Stomach (tissue), 8 donors: ENCODE measurements at regions not wholly inside any gene's neighbourhood (a gene's known extent, or its start where the extent isn't known, plus 50 kb on each side); places are given as distances from the start of the nearest gene placed in this dataset.
"Not testable (repeated sequence)": the region's sequence is repeated elsewhere in the genome, so short reads cannot be mapped to it uniquely, and the experiment has no call there.

Experiments
- DNase-seq, 2 donors: peaks; one replicate each; pipeline versions ENCODE4 v3.0.0 to v3.0.0-alpha.2; 2013 to 2019
- H3K27ac ChIP-seq, 5 donors: fragments of 200-600 bp in 4 of 5; sonication (generic) in 4 of 5; one replicate each; pipeline ENCODE4 v1.5.1; 2013 to 2019; ENCODE audit warnings: mild to moderate bottlenecking in 1 of 5, moderate library complexity in 1 of 5
- H3K27me3 ChIP-seq, 3 donors: fragments of 200-600 bp; sonication (generic); one replicate each; pipeline ENCODE4 v1.5.1; 2017 to 2019; ENCODE audit warnings: mixed run types in 1 of 3
- H3K36me3 ChIP-seq, 4 donors: fragments of 200-600 bp; sonication (generic); 1 replicate in 3 of 4; 2 replicates in 1 of 4; pipeline ENCODE4 v1.5.1; 2016 to 2019
- H3K4me1 ChIP-seq, 4 donors: fragments of 200-600 bp; sonication (generic); one replicate each; pipeline ENCODE4 v1.5.1; 2016 to 2019
- H3K4me3 ChIP-seq, 4 donors: fragments of 200-600 bp; sonication (generic) in 3 of 4; one replicate each; pipeline ENCODE4 v1.5.1; 2016 to 2019; ENCODE audit warnings: mild to moderate bottlenecking in 1 of 4
- H3K9me3 ChIP-seq, 4 donors: fragments of 200-600 bp; sonication (generic); one replicate each; pipeline ENCODE4 v1.5.1; 2016 to 2019
- EP300 ChIP-seq: sonication (generic); formaldehyde crosslinking; IDR thresholded peaks from one replicate; pipeline ENCODE4 v1.6.1; 2017; ENCODE audit warnings: antibody characterized with exemption
- POLR2A ChIP-seq, 4 donors: fragments of 450-650 bp; IDR thresholded peaks; one replicate each; pipeline ENCODE4 v1.6.1; 2016; ENCODE audit warnings: antibody characterized with exemption in 4 of 4, control low read depth in 2 of 4, mild to moderate bottlenecking in 1 of 4, moderate library complexity in 1 of 4
- POLR2AphosphoS5 ChIP-seq, 3 donors: sonication (generic); formaldehyde crosslinking; IDR thresholded peaks; one replicate each; pipeline ENCODE4 v1.6.1; 2016; ENCODE audit warnings: antibody characterized with exemption in 3 of 3
- WGBS, 5 donors: extraction: QIAGEN DNeasy Blood & Tissue Kit in 3 of 5; methylation state at CpG; one replicate each; pipeline versions ENCODE4 v1.1.5 to v1.1.7; 2013 to 2018; 5-methylcytosine and 5-hydroxymethylcytosine counted together
- intact Hi-C: fragments of 100-400 bp; cut with DNase I; formaldehyde crosslinking; loops from one replicate; pipeline ENCODE4 v1.15.1; 2023; ENCODE audit warnings: low total_unique reads
- TF ChIP-seq, protein P1 (sequence below), 7 experiments: fragments of 450-650 bp in 4 of 7; fragments of 200-600 bp in 3 of 7; sonication (generic) in 3 of 7; IDR thresholded peaks; one replicate each; pipeline ENCODE4 v1.5.1; 2016 to 2019; ENCODE audit warnings: antibody characterized with exemption in 7 of 7, control low read depth in 2 of 7, mild to moderate bottlenecking in 1 of 7
- donor health status: healthy with polysubstance abuse.
- donor health status: Bipolar disorder and iron deficiency.
- donor health status: healthy.

GRCh38 chr7:157476654-157477549 lies 140.1 kb downstream of the DNAJB6 start:
- intact Hi-C loops = no loop called here
- Histone ChIP-seq H3K9me3 (peaks cover 0 to 25% (median 22%) of the 10 kb centered on the region in 4 donors), H3K27ac (no peak overlapping the region), H3K4me3 (no peak overlapping the region), H3K36me3 (no peaks in the 10 kb centered on the region), H3K27me3 (peaks cover 0 to 5% (median 0%) of the 10 kb centered on the region in 3 donors), H3K4me1 (no peaks in the 10 kb centered on the region)
- TF ChIP-seq, protein P1, sequence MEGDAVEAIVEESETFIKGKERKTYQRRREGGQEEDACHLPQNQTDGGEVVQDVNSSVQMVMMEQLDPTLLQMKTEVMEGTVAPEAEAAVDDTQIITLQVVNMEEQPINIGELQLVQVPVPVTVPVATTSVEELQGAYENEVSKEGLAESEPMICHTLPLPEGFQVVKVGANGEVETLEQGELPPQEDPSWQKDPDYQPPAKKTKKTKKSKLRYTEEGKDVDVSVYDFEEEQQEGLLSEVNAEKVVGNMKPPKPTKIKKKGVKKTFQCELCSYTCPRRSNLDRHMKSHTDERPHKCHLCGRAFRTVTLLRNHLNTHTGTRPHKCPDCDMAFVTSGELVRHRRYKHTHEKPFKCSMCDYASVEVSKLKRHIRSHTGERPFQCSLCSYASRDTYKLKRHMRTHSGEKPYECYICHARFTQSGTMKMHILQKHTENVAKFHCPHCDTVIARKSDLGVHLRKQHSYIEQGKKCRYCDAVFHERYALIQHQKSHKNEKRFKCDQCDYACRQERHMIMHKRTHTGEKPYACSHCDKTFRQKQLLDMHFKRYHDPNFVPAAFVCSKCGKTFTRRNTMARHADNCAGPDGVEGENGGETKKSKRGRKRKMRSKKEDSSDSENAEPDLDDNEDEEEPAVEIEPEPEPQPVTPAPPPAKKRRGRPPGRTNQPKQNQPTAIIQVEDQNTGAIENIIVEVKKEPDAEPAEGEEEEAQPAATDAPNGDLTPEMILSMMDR (IDR thresholded peaks at IDR 0.05) = no peak
- TF ChIP-seq POLR2AphosphoS5 (IDR thresholded peaks at IDR 0.05) = no peak
- no peak for TF ChIP-seq POLR2A (IDR thresholded peaks at IDR 0.05)
- no peak for TF ChIP-seq EP300
- 75 to 83% (median 80%) methylated on average over 15 to 17 of the region's 17 CpGs for WGBS, 5 donors
- DNase-seq = no peak

DNA sequence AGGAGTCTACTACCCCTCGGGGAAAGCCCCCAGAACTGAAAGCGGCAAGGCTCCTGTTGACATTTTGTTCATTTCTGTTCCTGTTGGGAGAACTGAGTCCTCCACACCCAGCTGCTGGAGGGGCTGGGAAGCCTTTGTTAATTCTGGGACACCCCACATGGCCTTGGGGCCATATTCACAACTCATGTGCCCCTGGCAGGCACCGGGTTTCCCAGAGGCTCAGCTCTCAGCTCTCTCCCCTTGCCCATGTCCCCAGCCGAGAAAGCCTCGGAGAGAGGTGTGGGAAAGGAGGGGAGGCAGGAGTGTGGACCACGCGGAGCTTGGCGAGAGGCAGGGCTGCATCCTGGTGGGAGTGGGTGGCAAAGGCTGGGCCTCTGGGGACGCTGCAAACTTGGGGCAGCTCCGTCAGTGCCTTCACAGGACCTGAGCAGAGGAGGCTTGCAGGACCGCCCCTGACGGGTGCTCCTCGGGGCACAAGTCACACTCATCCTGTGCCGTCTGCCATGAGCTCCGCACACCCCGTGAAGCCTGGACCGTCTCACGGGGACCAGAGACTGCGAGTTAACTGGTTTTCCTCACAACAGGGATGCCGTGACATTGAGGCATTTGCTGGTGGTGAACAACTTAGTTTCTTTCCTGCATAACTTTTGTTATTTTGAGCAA lies 140.9 kb downstream of the DNAJB6 start:
- intact Hi-C loops = no loop called here
- Histone ChIP-seq H3K27ac (no peak overlapping the region), H3K4me3 (no peak overlapping the region), H3K4me1 (no peaks in the 10 kb centered on the region), H3K27me3 (peaks cover 0 to 5% (median 0%) of the 10 kb centered on the region in 3 donors), H3K9me3 (peaks cover 0 to 18% (median 15%) of the 10 kb centered on the region in 4 donors), H3K36me3 (no peaks in the 10 kb centered on the region)
- WGBS, 5 donors = 63 to 74% (median 72%) methylated on average over 18 to 20 of the region's 20 CpGs
- DNase-seq = no peak
- no peak for TF ChIP-seq POLR2A (IDR thresholded peaks at IDR 0.05)
- TF ChIP-seq POLR2AphosphoS5 (IDR thresholded peaks at IDR 0.05) = no peak
- no peak for TF ChIP-seq EP300
- TF ChIP-seq, protein P1 (IDR thresholded peaks at IDR 0.05) = no peak

DNA sequence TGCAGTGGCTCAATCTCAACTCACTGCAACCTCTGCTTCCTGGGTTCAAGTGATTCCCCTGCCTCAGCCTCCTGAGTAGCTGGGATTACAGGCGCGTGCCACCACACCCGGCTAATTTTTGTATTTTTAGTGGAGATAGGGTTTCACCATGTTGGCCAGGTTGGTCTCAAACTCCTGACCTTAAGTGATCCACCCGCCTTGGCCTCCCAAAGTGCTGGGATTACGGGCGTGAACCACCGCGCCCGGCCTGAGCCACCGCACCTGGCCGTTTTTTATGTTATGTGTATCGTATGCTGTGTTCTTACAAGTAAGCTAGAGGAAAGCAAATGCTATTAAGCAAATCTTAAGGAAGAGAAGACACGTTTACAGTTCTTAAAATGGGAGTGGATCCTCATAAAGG lies 141.8 kb downstream of the DNAJB6 start:
- intact Hi-C loops, H3K4me1 ChIP-seq, H3K9me3 ChIP-seq, H3K36me3 ChIP-seq, H3K27me3 ChIP-seq, H3K27ac ChIP-seq, H3K4me3 ChIP-seq, DNase-seq: not testable (repeated sequence)
- WGBS, 5 donors = 80 to 91% (median 84%) methylated on average over 12 to 13 of the region's 13 CpGs

DNA sequence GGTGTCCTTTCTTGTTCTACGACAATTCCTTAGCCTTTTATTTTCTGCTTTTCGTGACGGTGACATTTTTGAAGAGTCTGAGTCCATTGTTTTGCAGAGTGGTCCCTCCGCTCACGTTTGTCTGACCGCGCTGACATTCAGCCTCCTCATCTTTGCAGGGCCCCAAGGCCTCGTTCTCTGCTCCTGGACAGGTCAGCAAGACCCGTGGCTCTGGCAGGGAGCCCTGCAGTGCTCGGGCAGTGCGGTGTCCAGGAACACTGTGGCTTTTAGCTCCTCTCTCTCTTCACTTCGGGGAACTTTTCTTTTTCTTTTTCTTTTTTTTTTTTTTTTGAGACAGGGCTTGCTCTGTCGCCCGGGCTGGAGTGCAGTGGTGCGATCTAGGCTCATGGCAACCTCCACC lies 142.5 kb downstream of the DNAJB6 start:
- Histone ChIP-seq H3K4me3 (no peak overlapping the region), H3K4me1 (no peaks in the 10 kb centered on the region), H3K36me3 (no peaks in the 10 kb centered on the region), H3K27ac (no peak overlapping the region), H3K9me3 (peaks cover 0 to 6% (median 0%) of the 10 kb centered on the region in 4 donors), H3K27me3 (peaks cover 0 to 10% (median 0%) of the 10 kb centered on the region in 3 donors)
- 76 to 82% (median 79%) methylated on average over 15 of the region's 15 CpGs for WGBS, 5 donors
- TF ChIP-seq POLR2A (IDR thresholded peaks at IDR 0.05) = no peak
- intact Hi-C loops = no loop called here
- no peak for DNase-seq

DNA sequence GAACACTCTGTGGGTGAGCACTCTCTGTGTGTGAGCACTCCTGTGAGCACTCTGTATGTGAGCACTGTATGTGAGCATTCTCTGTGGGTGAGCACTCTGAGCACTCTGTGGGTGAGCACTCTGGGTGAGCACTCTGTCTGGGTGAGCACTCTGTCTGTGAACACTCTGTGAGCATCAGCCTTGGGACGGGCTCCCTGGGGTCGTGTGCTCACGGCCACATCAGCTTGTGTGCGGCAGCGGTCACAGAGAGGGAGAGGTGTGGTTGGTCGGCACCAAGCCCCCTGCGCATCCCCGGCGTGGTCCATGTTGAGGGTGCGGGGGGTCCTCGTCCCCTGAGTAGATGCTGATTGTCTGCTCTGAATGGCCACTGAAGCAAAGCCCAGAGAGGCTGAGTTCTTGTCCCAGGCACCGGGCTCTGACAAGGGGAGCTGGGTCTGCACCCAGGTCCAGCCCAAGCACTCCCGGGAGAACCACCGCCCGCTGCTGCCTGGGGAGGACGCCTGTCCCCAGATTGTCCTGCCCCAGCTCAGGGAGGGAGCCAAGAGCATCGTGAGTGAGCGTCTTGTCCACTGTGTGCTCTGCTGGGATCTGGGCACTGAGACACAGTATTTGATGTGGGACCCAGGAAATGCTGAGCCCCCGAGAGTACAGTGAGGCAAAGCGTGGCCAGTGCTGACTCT lies 143.7 kb downstream of the DNAJB6 start:
- DNase-seq = no peak
- H3K27ac ChIP-seq = no peak overlapping the region
- no peak overlapping the region for H3K4me3 ChIP-seq
- no peak for TF ChIP-seq POLR2AphosphoS5 (IDR thresholded peaks at IDR 0.05)
- no peak for TF ChIP-seq POLR2A (IDR thresholded peaks at IDR 0.05)
- TF ChIP-seq EP300 = no peak
- TF ChIP-seq, protein P1 (IDR thresholded peaks at IDR 0.05) = no peak
- H3K4me1 ChIP-seq = no peaks in the 10 kb centered on the region
- 77 to 86% (median 83%) methylated on average over 8 to 20 of the region's 20 CpGs for WGBS, 5 donors
- intact Hi-C loops = no loop called here
- H3K9me3 ChIP-seq = no peaks in the 10 kb centered on the region
- H3K27me3 ChIP-seq = peaks cover 0 to 22% (median 5%) of the 10 kb centered on the region in 3 donors
- no peaks in the 10 kb centered on the region for H3K36me3 ChIP-seq
